Sigmoid colon (tissue), 6 donors: ENCODE measurements at regions not wholly inside any gene's neighbourhood (a gene's known extent, or its start where the extent isn't known, plus 50 kb on each side); places are given as distances from the start of the nearest gene placed in this dataset.

Experiments
- DNase-seq: peaks from one replicate; pipeline ENCODE4 v3.0.0-alpha.2; 2019
- H3K27ac ChIP-seq, 4 donors: fragments of 200-600 bp; sonication (generic); one replicate each; pipeline ENCODE4 v1.5.1; 2016 to 2019; ENCODE audit warnings: mild to moderate bottlenecking in 1 of 4
- H3K27me3 ChIP-seq, 3 donors: fragments of 200-600 bp; sonication (generic); one replicate each; pipeline ENCODE4 v1.5.1; 2019; ENCODE audit warnings: mild to moderate bottlenecking in 1 of 3
- H3K36me3 ChIP-seq, 4 donors: fragments of 200-600 bp; sonication (generic); one replicate each; pipeline ENCODE4 v1.5.1; 2016 to 2019
- H3K4me1 ChIP-seq, 4 donors: fragments of 200-600 bp; sonication (generic); one replicate each; pipeline ENCODE4 v1.5.1; 2017 to 2019
- H3K4me3 ChIP-seq, 4 donors: fragments of 200-600 bp; sonication (generic); one replicate each; pipeline ENCODE4 v1.5.1; 2017 to 2019; ENCODE audit warnings: mild to moderate bottlenecking in 2 of 4, moderate library complexity in 1 of 4
- H3K9me3 ChIP-seq, 4 donors: fragments of 200-600 bp in 3 of 4; sonication (generic) in 3 of 4; one replicate each; pipeline versions ENCODE4 v1.5.1 to v1.6.1; 2013 to 2019
- CTCF ChIP-seq, 4 experiments: fragments of 450-650 bp in 3 of 4; fragments of 200-600 bp in 1 of 4; IDR thresholded peaks; one replicate each; pipeline ENCODE4 v1.5.1; 2016 to 2019; ENCODE audit warnings: antibody characterized with exemption in 4 of 4, mild to moderate bottlenecking in 3 of 4, moderate library complexity in 2 of 4
- EP300 ChIP-seq, 4 donors: sonication (generic); formaldehyde crosslinking; IDR thresholded peaks; one replicate each; pipeline ENCODE4 v1.6.1; 2017; ENCODE audit warnings: antibody characterized with exemption in 4 of 4
- POLR2A ChIP-seq, 2 donors: fragments of 450-650 bp; IDR thresholded peaks; one replicate each; pipeline ENCODE4 v1.6.1; 2016; ENCODE audit warnings: antibody characterized with exemption in 2 of 2, mild to moderate bottlenecking in 2 of 2, moderate library complexity in 2 of 2
- POLR2AphosphoS5 ChIP-seq, 4 donors: sonication (generic); formaldehyde crosslinking; IDR thresholded peaks; one replicate each; pipeline ENCODE4 v1.6.1; 2017; ENCODE audit warnings: antibody characterized with exemption in 4 of 4
- WGBS, 2 donors: extraction: QIAGEN DNeasy Blood & Tissue Kit; methylation state at CpG; one replicate each; pipeline ENCODE4 v1.1.7; 2013; 5-methylcytosine and 5-hydroxymethylcytosine counted together
- intact Hi-C: fragments of 100-400 bp; cut with DNase I; formaldehyde crosslinking; loops from one replicate; pipeline ENCODE4 v1.15.1; 2023
- donor health status: healthy with polysubstance abuse.
- donor health status: healthy.

GRCh38 chr5:97601651-97602050 lies 418.6 kb upstream of the RIOK2 start:
- H3K27me3 ChIP-seq, result no peaks in the 10 kb centered on the region
- DNase-seq, result no peak
- no peaks in the 10 kb centered on the region for H3K4me1 ChIP-seq
- H3K9me3 ChIP-seq, result peaks cover 0 to 13% (median 3%) of the 10 kb centered on the region in 4 donors
- 82% methylated on average over 3 of the region's 3 CpGs for WGBS, 2 donors
- TF ChIP-seq POLR2A (IDR thresholded peaks at IDR 0.05), result no peak
- no peak for TF ChIP-seq CTCF (IDR thresholded peaks at IDR 0.05)
- no peak for TF ChIP-seq POLR2AphosphoS5 (IDR thresholded peaks at IDR 0.05)
- no peak for TF ChIP-seq EP300 (IDR thresholded peaks at IDR 0.05)
- H3K27ac ChIP-seq, result no peak overlapping the region
- no peaks in the 10 kb centered on the region for H3K36me3 ChIP-seq
- intact Hi-C loops, result no loop called here
- no peak overlapping the region for H3K4me3 ChIP-seq

- intact Hi-C loops, result no loop called here
- no peak overlapping the region for H3K4me3 ChIP-seq
- H3K27me3 ChIP-seq, result no peaks in the 10 kb centered on the region
- H3K27ac ChIP-seq, result no peak overlapping the region
- DNase-seq, result no peak
- no peaks in the 10 kb centered on the region for H3K36me3 ChIP-seq
- TF ChIP-seq EP300 (IDR thresholded peaks at IDR 0.05) (no peak), POLR2A (IDR thresholded peaks at IDR 0.05) (no peak), POLR2AphosphoS5 (IDR thresholded peaks at IDR 0.05) (no peak), CTCF (IDR thresholded peaks at IDR 0.05) (no peak)
- H3K4me1 ChIP-seq, result no peaks in the 10 kb centered on the region
- no peaks in the 10 kb centered on the region for H3K9me3 ChIP-seq
These were observed 423.5 kb upstream of the RIOK2 start for GRCh38 chr5:97606531-97606930.

GRCh38 chr5:97608501-97608900 lies 425.5 kb upstream of the RIOK2 start:
- TF ChIP-seq CTCF (IDR thresholded peaks at IDR 0.05), result no peak
- no peak for TF ChIP-seq POLR2A (IDR thresholded peaks at IDR 0.05)
- TF ChIP-seq POLR2AphosphoS5 (IDR thresholded peaks at IDR 0.05), result no peak
- TF ChIP-seq EP300 (IDR thresholded peaks at IDR 0.05), result no peak

GRCh38 chr5:97618721-97619120 lies 435.7 kb upstream of the RIOK2 start:
- intact Hi-C loops, result no loop called here
- H3K9me3 ChIP-seq, result no peaks in the 10 kb centered on the region
- H3K4me1 ChIP-seq, result no peaks in the 10 kb centered on the region

More at GRCh38 chr5:97608501-97608900, 425.5 kb upstream of the RIOK2 start:
- Histone ChIP-seq H3K27me3 (no peaks in the 10 kb centered on the region), H3K27ac (no peak overlapping the region), H3K36me3 (no peaks in the 10 kb centered on the region), H3K4me3 (no peak overlapping the region), H3K4me1 (no peaks in the 10 kb centered on the region), H3K9me3 (no peaks in the 10 kb centered on the region)
- DNase-seq, result no peak
- 87 to 88% methylated on average over 4 of the region's 4 CpGs for WGBS, 2 donors
- intact Hi-C loops, result no loop called here

More at GRCh38 chr5:97618721-97619120, 435.7 kb upstream of the RIOK2 start:
- Histone ChIP-seq H3K27me3 (no peaks in the 10 kb centered on the region), H3K4me3 (no peak overlapping the region), H3K36me3 (no peaks in the 10 kb centered on the region), H3K27ac (no peak overlapping the region)
- TF ChIP-seq CTCF (IDR thresholded peaks at IDR 0.05) (no peak), EP300 (IDR thresholded peaks at IDR 0.05) (no peak), POLR2A (IDR thresholded peaks at IDR 0.05) (no peak), POLR2AphosphoS5 (IDR thresholded peaks at IDR 0.05) (no peak)
- DNase-seq, result no peak
- 96 to 97% methylated on average over 1 of the region's 1 CpG for WGBS, 2 donors
